Colonic mucosa (tissue), 4 donors: ENCODE measurements at regions not wholly inside any gene's neighbourhood (a gene's known extent, or its start where the extent isn't known, plus 50 kb on each side); places are given as distances from the start of the nearest gene placed in this dataset.

ENCODE experiments used
- DNase-seq: peaks from one replicate; pipeline ENCODE4 v3.0.0-alpha.2; 2020
- H3K27ac ChIP-seq: fragments of 200-600 bp; one replicate; pipeline ENCODE4 v1.8.0; 2021
- H3K27me3 ChIP-seq: fragments of 200-600 bp; one replicate; pipeline ENCODE4 v1.8.0; 2021
- H3K36me3 ChIP-seq: fragments of 200-600 bp; one replicate; pipeline ENCODE4 v1.8.0; 2021
- H3K4me1 ChIP-seq: fragments of 200-600 bp; one replicate; pipeline ENCODE4 v1.8.0; 2021; ENCODE audit warnings: mild to moderate bottlenecking
- H3K4me3 ChIP-seq: fragments of 200-600 bp; one replicate; pipeline ENCODE4 v1.8.0; 2021
- H3K9ac ChIP-seq, 2 donors: one replicate each; pipeline ENCODE4 v1.7.0; 2013; ENCODE audit warnings: control low read depth in 2 of 2, low read depth in 2 of 2, low read length in 2 of 2
- H3K9me3 ChIP-seq: fragments of 200-600 bp; one replicate; pipeline ENCODE4 v1.8.0; 2021
- CTCF ChIP-seq: fragments of 200-600 bp; IDR thresholded peaks from one replicate; pipeline ENCODE4 v1.8.0; 2022; ENCODE audit warnings: antibody characterized with exemption, mild to moderate bottlenecking
- intact Hi-C: fragments of 100-400 bp; cut with DNase I; formaldehyde crosslinking; loops from one replicate; pipeline ENCODE4 v1.14.1; 2022
- donor health status: healthy.
- donor health status: DM: no; HTN: no; CAD: no.
- donor health status: DM: no; HTN: no; CAD: no.

DNA sequence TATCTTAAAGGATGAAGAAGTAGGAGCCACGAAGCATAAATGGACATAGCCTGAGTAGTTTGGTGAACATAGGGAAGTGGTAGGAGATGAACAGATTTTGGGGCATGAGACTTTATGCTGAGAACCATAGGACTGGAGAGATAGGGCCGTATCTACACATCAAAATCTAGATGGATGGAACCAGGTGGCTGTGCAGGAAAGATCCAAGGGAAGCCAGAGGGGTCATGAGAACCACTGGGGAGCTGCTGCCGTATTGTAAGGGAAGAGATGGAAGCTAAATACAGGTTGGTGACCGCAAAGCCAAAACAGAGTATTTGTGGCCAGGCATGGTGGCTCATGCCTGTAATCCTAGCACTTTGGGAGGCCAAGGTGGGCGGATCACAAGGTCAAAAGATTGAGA lies 124.3 kb downstream of the TRIB2 start:
- no peaks in the 10 kb centered on the region for H3K4me1 ChIP-seq
- TF ChIP-seq CTCF, result no peak
- no peak for DNase-seq
- no peak overlapping the region for H3K4me3 ChIP-seq
- H3K36me3 ChIP-seq, result no peaks in the 10 kb centered on the region
- no peaks in the 10 kb centered on the region for H3K9me3 ChIP-seq
- no peak overlapping the region for H3K9ac ChIP-seq
- H3K27ac ChIP-seq, result no peak overlapping the region
- intact Hi-C loops, result no loop called here
- no peaks in the 10 kb centered on the region for H3K27me3 ChIP-seq

DNA sequence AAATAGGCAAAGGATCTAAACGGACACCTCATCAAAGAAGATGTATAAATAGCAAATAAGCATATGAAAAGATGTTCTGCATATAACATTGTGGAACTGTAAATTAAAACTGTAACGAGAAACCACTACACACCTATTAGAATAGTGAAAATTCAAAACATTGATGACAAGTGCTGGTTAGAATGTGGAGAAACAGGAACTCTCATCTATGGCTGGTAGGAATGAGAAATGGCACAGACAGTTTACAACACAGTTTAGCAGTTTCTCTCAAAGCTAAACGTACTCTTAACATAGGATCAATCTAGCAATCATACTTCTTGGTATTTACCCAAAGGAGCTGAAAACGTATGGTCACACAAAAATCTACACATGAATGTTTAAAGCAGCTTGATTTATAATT lies 126.2 kb downstream of the TRIB2 start:
- Histone ChIP-seq H3K36me3 (no peaks in the 10 kb centered on the region), H3K4me1 (no peaks in the 10 kb centered on the region), H3K4me3 (no peak overlapping the region), H3K27me3 (no peaks in the 10 kb centered on the region), H3K9me3 (no peaks in the 10 kb centered on the region), H3K9ac (no peak overlapping the region), H3K27ac (no peak overlapping the region)
- no peak for TF ChIP-seq CTCF
- DNase-seq, result no peak
- intact Hi-C loops, result no loop called here

GRCh38 chr2:12844511-12844910 lies 127.8 kb downstream of the TRIB2 start:
- Histone ChIP-seq H3K4me3 (no peak overlapping the region), H3K9ac (no peak overlapping the region), H3K4me1 (no peaks in the 10 kb centered on the region), H3K9me3 (no peaks in the 10 kb centered on the region), H3K36me3 (no peaks in the 10 kb centered on the region), H3K27me3 (no peaks in the 10 kb centered on the region), H3K27ac (no peak overlapping the region)
- DNase-seq, result no peak
- intact Hi-C loops, result no loop called here
- TF ChIP-seq CTCF, result no peak

DNA sequence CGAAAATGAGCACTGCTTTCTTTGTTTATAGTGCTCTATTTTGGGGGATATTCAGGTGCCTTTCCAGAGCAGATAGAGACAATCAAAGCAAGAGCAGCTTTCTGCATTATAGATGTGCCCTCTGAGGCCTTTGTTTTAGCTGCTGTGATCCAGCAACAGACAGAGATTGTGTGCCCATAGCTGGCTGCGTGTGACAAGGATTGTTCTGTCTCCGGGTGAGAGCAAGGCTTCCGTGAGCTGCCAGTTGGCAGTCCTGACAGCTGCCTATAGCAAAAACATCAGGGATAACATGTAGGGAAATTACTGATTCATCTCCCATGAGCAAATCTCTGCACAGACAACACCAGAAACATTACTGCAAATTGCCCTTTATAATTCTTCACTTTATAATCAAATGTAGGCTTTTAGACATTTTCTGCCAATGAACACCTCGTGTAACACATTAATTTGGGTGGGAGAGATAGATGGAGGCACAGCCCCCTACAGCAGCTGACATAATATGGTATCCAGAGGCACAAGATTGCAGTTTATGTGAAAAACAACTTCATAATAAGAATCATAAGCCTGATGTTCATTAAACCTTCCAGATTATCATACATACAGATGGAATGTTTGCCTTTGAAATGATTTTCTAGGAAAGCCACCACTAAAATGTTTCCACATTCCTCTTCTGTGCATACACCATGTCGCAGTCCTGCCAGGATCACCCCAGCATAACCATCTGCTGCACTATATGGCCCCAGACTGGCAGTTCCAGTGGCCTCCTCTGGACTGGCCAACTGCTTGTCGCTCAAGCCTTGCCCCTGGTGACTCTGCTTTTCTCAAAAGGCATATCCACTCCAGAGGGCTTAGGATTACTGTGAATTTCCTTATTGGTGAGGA lies 131.2 kb downstream of the TRIB2 start:
- no peaks in the 10 kb centered on the region for H3K36me3 ChIP-seq
- H3K27ac ChIP-seq, result no peak overlapping the region
- H3K9ac ChIP-seq, result no peak overlapping the region
- no peak for DNase-seq
- no peaks in the 10 kb centered on the region for H3K27me3 ChIP-seq
- no peaks in the 10 kb centered on the region for H3K4me1 ChIP-seq
- no peak overlapping the region for H3K4me3 ChIP-seq
- TF ChIP-seq CTCF, result no peak
- no peaks in the 10 kb centered on the region for H3K9me3 ChIP-seq
- intact Hi-C loops, result no loop called here

DNA sequence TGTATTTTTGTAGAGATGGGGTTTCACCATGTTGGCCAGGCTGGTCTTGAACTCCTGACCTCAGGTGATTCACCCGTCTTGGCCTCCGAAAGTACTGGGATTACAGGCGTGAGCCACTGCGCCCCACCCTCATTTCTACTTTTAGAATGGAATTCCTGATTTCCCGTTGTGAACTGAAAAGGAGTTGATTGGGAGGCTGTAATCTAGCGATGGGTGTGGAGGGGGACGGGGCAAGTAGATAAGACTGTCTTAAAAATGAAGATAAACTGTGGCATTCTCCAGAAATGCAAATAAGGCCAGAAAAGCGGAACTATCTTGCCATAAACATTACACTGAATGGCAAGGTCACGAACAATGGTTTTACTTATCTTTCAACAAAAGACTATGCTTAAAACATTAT lies 135.4 kb downstream of the TRIB2 start:
- Histone ChIP-seq H3K36me3 (no peaks in the 10 kb centered on the region), H3K9ac (no peak overlapping the region), H3K4me3 (no peak overlapping the region), H3K4me1 (no peaks in the 10 kb centered on the region), H3K9me3 (no peaks in the 10 kb centered on the region), H3K27ac (no peak overlapping the region), H3K27me3 (no peaks in the 10 kb centered on the region)
- intact Hi-C loops, result no loop called here
- no peak for TF ChIP-seq CTCF
- DNase-seq, result no peak
